ENCODE measurements at regions not wholly inside any gene's neighbourhood (a gene's known extent, or its start where the extent isn't known, plus 50 kb on each side); places are given as distances from the start of the nearest gene placed in this dataset.

DNA sequence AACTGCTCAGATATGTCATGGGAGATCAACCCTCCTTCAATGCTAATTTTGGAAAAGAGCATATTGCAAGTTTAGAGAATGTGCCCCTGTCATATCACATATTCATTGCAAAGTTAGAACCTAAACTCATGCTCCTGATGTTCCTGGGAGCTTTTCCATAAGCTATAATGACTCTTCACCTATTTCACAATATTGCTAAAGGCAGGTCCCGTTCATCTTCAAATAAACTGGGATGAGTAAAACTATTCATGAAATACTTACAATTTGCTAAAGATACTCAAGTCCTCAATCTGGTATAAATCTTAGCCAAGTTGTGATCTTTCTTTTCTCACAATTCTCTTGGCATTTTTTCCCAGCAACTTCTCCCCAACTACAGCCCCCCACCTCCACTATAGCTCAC lies 121.7 kb upstream of the TNFAIP3 start:
- CTCF ChIA-PET (ENCODE audit: partially characterized antibody), result interaction anchor here (0.8 to 1.7 kb wide), 5 partner anchors 12 to 200 kb away, joined by 3 to 6 read pairs (median 3); no protein-coding TSS in a partner anchor
- no peak overlapping the region for H3K4ac ChIP-seq (replicated peaks; ENCODE audit: insufficient read length, low read depth, low read length)
- TF ChIP-seq CHD2 (IDR thresholded peaks at IDR 0.05; ENCODE audit: low read length) (no peak), GTF2F1 (IDR thresholded peaks at IDR 0.05; ENCODE audit: borderline replicate concordance, low read depth, low read length) (no peak), SP4 (IDR thresholded peaks at IDR 0.05; ENCODE audit: low read length) (no peak), KDM1A (IDR thresholded peaks at IDR 0.05; ENCODE audit: borderline replicate concordance, low read length) (no peak), KDM4A (IDR thresholded peaks at IDR 0.05; ENCODE audit: low read depth, low read length, severe bottlenecking) (no peak), BCL11A (IDR thresholded peaks at IDR 0.05; ENCODE audit: low read depth in 2 of 2, low read length in 2 of 2) (no peak), EZH2 (IDR thresholded peaks at IDR 0.05; ENCODE audit: low read depth, low read length, severe bottlenecking) (no peak), FOSL1 (IDR thresholded peaks at IDR 0.05; ENCODE audit: insufficient read depth, low read depth, low read length) (no peak), KDM5A (IDR thresholded peaks at IDR 0.05; ENCODE audit: low read length) (no peak), RAD21 (IDR thresholded peaks at IDR 0.05 in 1 of 2, conservative IDR thresholded peaks at IDR 0.05 in 1 of 2; ENCODE audit: low read depth in 2 of 2, low read length in 2 of 2) (no peak), NRF1 (IDR thresholded peaks at IDR 0.05; ENCODE audit: low read depth, low read length) (no peak)
- TF ChIP-seq, protein P1, sequence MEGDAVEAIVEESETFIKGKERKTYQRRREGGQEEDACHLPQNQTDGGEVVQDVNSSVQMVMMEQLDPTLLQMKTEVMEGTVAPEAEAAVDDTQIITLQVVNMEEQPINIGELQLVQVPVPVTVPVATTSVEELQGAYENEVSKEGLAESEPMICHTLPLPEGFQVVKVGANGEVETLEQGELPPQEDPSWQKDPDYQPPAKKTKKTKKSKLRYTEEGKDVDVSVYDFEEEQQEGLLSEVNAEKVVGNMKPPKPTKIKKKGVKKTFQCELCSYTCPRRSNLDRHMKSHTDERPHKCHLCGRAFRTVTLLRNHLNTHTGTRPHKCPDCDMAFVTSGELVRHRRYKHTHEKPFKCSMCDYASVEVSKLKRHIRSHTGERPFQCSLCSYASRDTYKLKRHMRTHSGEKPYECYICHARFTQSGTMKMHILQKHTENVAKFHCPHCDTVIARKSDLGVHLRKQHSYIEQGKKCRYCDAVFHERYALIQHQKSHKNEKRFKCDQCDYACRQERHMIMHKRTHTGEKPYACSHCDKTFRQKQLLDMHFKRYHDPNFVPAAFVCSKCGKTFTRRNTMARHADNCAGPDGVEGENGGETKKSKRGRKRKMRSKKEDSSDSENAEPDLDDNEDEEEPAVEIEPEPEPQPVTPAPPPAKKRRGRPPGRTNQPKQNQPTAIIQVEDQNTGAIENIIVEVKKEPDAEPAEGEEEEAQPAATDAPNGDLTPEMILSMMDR (IDR thresholded peaks at IDR 0.05; ENCODE audit: control extremely low read depth in 1 of 3, insufficient read depth in 1 of 3, low read depth in 1 of 3, low read length in 3 of 3), result no peak

More for the DNA sequence above, 121.7 kb upstream of the TNFAIP3 start:
- no peak overlapping the region for H3K4me3 ChIP-seq (ENCODE audit: extremely low read depth in 1 of 4, insufficient read depth in 2 of 4, low read depth in 3 of 4, low read length in 4 of 4)
- no peaks in the 10 kb centered on the region for H3K23me2 ChIP-seq (ENCODE audit: low read depth, low read length)
- 0 out of 7 replicates have a peak, but pooled peaks cover 0 to 3% (median under 1%) of the 10 kb centered on the region in 4 experiments for H3K4me1 ChIP-seq (replicated peaks in 1 of 4; ENCODE audit: control insufficient read depth in 3 of 4, insufficient read depth in 4 of 4, low read length in 3 of 4)
- no peak overlapping the region for H3K9ac ChIP-seq (replicated peaks in 1 of 4; ENCODE audit: extremely low read depth in 1 of 4, low read depth in 3 of 4, low read length in 3 of 4)
- H3K56ac ChIP-seq (replicated peaks; ENCODE audit: insufficient read length, low read depth, low read length), result no peak overlapping the region
- no peak overlapping the region for H3K4me2 ChIP-seq (ENCODE audit: insufficient read depth in 1 of 2, low read depth in 2 of 2, low read length in 2 of 2)
- no peak overlapping the region for H2BK20ac ChIP-seq (ENCODE audit: low read length)
- H3K23ac ChIP-seq (ENCODE audit: insufficient read length), result no peak overlapping the region
- no peak for DNase-seq (ENCODE audit: low read depth in 1 of 2, low spot score in 2 of 2)
- H3K36me3 ChIP-seq (ENCODE audit: control insufficient read depth in 2 of 4, insufficient read depth in 4 of 4, low read length in 3 of 4), result no peaks in the 10 kb centered on the region
- no peak overlapping the region for H3K14ac ChIP-seq (ENCODE audit: insufficient read length)
- H2AK5ac ChIP-seq (ENCODE audit: low read depth, low read length), result no peak overlapping the region
- POLR2A ChIA-PET (ENCODE audit: partially characterized antibody), result no interaction called here
- H3K18ac ChIP-seq (ENCODE audit: extremely low read depth, low read length), result no peak overlapping the region
- no peak overlapping the region for H2BK120ac ChIP-seq (replicated peaks; ENCODE audit: low read depth, low read length)
- H4K8ac ChIP-seq (ENCODE audit: extremely low read depth, insufficient read depth, low read length), result no peak overlapping the region
- H3K79me2 ChIP-seq (ENCODE audit: control insufficient read depth in 1 of 2, insufficient read depth in 2 of 2, low read length in 2 of 2), result no peaks in the 10 kb centered on the region
- no peak overlapping the region for H2BK12ac ChIP-seq (ENCODE audit: low read depth, low read length)
- H4K20me1 ChIP-seq (replicated peaks in 1 of 2; ENCODE audit: control insufficient read depth in 1 of 2, insufficient read depth in 2 of 2, low read length in 2 of 2), result no peaks in the 10 kb centered on the region
- no peaks in the 10 kb centered on the region for H3K9me3 ChIP-seq (ENCODE audit: insufficient read depth in 2 of 2, low read depth in 1 of 2, low read length in 1 of 2)
- no peak for FAIRE-seq
- H4K91ac ChIP-seq (replicated peaks; ENCODE audit: insufficient read length, low read length), result no peak overlapping the region
- no peaks in the 10 kb centered on the region for H3K27me3 ChIP-seq (replicated peaks in 1 of 4; ENCODE audit: control insufficient read depth in 3 of 4, extremely low read depth in 1 of 4, insufficient read depth in 3 of 4, low read length in 3 of 4)
- H3K79me1 ChIP-seq (ENCODE audit: low read depth, low read length), result no peaks in the 10 kb centered on the region
- no peak overlapping the region for H2AFZ ChIP-seq (ENCODE audit: low read length)
- no peak overlapping the region for H4K5ac ChIP-seq (ENCODE audit: insufficient read length, low read depth, low read length)
- H2BK15ac ChIP-seq (ENCODE audit: low read length), result no peak overlapping the region
- no peak overlapping the region for H2BK5ac ChIP-seq (ENCODE audit: low read depth, low read length)
- WGBS, 2 experiments (ENCODE audit: extremely low coverage in 1 of 2, insufficient coverage in 1 of 2, insufficient read length in 1 of 2, insufficient replicate concordance in 2 of 2, low coverage in 1 of 2, low lambda C conversion rate in 2 of 2, missing lambda C conversion rate in 1 of 2), result 91% methylated on average over 1 of the region's 1 CpG; no CpG with 5 or more reads in 1 of the 2 experiments
- H3K27ac ChIP-seq (ENCODE audit: low read depth, low read length), result no peak overlapping the region

All from H1 (cell line).